ENCODE measurements at regions not wholly inside any gene's neighbourhood (a gene's known extent, or its start where the extent isn't known, plus 50 kb on each side); places are given as distances from the start of the nearest gene placed in this dataset.

DNA sequence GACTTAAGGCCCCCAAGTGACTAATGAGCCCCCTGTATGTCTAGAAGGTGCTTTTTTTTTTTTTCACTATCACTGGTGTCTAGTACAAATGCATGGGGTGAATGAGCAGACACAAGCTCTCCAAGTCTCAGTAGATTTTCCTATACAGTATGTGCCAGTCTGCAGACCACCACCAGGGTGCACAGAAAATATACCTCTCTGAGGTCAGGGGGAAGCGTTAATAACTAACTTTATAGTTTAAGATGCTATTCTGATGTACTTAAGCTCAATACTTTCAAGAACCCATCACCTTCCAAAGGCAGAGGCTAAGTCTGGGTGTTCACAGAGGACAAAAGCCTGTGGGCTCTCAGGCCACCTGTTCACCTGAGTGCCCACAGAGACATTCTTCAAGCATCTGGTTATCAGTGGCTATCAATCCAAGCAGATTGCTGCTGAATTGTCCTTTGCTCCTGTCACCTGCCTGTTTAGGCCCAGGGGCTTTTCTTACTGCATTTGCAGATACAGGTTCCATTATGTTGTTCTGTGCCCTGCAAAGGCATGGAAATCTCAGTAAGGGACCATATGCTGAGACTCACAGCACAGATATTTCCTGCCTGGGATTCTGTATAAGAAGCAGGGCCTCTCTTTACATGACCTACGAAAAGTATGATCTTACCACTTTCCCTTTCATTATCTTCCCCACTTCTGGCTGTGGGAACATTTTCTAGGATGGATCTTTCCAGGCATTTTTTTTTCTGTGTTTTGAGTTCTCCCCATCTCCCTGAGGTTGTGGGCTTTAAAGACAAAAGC, 534.6 kb downstream of the TNS1 start:
- DNase-seq = peak; percentile 26

DNA sequence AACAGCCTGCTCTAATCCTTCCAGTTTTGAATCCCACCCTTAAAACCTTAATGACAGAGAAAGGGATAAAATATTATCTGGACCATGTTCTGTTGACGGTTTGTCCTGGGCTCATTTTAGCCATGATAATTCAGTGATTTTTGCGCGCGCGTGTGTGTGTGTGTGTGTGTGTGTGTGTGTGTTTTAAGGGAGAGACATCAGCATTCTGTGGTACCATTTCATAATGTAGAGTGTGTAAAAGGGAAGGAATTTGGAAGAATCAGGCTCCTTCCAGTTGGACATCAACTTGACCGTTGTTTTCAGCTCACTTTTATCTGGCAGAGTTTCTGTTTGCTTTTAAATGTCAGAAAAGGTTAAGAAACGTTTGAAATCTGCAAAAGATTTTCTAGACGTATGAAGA, 535.5 kb downstream of the TNS1 start:
- DNase-seq = no peak

DNA sequence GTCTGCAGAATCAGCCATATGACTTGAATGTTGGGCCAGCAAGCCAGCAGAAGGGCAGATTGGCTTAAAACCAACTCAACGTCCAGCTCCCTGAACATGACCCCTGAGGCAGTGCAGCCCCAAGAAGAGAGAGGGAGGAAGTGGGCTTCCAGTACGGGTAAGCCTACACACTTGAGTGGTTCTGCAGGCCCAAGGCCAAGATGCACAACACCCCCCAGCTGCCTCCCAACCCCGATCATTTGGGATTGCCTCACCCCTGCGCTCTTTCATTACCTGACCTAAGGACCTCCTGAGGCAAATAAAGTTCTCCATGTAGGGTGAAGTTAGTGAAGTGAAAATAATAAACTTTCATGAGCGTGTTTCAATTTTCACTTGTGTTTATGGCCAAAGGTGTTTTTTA, 536.0 kb downstream of the TNS1 start:
- DNase-seq = no peak

DNA sequence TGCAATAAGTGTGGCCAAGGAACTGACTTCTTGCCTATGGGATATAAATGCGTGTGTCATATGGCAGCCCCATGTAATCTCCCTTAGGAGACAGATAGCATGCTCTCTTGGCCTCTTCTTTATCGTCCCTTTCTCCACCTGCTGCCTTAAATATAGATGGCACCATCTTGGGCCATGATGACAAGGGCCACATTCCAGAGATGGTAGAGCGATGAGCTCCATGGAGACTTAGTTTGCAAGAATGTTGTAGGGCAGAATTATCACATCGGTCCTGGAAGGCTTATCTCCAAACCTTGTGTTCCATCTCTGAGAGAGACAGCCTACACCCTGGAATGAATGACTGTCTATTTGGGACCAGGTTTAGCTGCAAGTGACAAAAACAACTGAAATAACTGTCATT, 536.7 kb downstream of the TNS1 start:
- no peak for DNase-seq

DNA sequence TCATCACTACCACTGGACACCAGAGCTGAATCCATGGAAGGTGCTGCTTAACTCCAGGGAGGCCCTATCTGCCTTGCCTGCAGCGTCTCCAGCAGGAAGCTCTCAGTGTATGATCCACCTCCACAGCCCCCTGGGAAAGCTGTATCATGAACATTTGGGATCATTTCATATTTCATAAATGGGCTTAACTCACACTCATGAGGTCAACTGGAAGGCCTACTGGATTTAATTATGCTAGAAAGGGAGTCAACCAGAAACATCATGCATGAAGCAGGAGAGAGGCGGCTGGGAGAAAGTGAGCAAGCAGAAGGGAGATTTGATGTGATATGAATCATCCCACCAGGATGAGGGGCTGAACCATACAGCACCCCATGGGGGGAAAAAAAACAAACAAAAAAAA, 537.7 kb downstream of the TNS1 start:
- DNase-seq = peak; percentile 81

DNA sequence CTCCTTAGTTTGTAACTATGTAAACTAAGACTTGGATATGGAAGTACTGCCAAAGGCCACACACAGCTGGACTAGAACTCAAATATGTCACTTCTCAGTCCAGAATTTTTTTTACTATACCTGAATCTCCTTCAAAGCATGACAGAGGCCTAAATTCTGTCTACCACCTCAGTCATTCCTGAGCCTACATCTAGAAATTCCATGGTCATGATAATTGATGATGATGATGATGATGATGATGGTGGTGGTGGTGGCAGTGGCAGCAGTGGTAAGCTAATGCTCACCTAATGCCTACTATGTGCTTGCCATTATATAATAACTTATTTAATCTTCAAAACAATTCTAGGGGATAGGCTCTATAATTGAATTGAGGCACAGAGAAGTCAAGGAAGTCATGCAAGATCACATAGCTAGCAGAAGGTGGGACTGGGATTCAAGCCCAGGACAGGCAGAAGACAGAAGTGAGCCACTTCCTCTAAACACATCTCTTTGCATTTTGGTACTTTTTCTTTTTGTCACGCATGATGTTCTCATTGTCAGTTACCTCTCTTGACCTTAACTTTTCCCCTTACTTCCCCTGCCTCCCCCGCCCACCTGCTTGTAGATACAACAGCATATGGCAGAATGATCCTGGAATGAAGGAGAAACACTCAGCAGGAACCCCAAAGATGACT, 539.3 kb downstream of the TNS1 start:
- no peak for DNase-seq

DNA sequence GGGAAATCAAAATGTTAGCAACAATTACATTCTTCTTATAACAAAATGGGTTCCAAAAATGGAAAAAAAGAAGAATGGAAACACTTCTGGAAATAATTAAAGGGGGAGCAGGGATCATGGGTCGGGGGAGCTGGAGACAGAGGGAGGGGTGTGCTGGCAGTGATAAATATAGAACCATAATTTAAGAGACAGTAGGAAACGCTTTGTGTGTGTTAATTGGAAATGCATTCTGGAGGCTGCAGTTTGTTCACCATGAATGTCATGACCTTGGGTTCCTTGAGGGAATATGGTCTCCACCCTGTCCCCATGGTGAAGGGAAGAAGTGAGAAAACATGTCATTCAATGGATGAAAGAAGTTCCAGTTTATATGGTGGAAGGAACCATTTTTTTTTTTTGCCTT, 540.7 kb downstream of the TNS1 start:
- peak; percentile 28 for DNase-seq

DNA sequence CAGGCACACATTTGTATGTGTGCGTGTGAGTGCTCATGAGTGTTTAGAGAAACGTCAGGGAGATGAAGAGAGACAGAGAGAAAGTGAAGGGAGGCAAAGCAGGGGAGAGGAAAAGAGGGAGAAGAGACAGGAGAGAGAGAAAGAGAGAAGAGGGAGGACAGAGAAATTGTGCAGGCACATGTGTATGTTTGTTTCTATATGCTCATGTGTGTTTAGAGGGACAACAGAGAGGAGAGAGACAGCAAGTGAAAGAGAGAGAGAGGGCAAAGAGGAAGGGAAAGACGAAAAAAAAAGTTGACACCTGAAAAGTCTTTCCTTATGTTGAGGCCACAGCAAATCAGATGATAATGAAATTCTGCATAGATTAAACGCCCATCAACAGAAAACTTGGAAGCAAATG, 541.1 kb downstream of the TNS1 start:
- no peak for DNase-seq

DNA sequence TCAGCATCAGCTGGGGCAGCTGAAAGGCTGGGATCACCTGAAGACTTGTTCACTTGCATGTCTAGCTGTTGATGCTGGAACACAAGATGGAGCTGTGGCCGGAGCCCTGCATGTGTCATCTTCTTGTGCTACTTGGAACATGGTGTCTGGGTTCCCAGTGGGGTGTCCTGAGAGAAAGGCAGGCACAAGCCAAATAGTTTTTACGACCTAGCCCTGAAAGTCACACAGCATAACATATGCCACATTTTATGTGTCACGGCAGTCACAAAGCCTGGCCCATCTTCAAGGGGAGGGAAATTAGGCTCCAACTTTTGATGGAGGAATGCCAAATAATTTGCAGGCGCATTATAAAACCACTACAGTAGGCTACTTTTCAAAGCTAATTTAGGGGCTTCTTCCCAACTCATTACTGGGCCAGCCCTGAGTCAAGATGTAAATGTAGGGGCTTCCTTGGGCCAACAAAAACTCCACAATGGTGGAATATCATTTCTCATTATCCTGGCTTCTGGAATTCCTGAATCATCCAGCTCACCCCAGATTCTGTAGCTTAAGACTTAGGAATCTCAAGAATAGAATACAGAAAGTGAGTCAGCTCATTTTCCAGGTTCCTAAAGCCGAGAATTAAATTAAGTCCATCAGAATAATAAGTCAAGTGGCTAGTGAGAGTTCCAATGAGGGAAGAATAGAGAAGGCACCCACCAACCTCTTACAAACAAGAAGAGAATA, 543.0 kb downstream of the TNS1 start:
- DNase-seq = peak; percentile 84

DNA sequence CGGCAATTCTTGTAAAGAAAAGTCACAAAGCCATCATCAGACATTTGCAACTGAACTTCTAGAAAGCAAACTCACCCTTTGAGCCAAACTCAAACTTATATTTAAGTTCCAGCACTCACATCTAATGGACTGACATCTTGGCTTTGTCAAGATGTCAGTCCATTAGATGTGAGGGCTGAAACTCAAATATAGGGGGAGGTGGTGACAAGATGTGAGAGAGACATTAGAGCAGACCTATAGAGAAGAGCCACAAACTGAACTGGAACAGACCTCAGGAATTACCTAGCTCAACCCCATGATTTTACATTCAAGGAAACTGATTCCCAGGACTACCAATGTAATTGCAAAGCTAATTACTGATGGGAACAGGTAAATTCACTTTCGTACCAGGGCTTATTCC, 543.8 kb downstream of the TNS1 start:
- DNase-seq = no peak

DNA sequence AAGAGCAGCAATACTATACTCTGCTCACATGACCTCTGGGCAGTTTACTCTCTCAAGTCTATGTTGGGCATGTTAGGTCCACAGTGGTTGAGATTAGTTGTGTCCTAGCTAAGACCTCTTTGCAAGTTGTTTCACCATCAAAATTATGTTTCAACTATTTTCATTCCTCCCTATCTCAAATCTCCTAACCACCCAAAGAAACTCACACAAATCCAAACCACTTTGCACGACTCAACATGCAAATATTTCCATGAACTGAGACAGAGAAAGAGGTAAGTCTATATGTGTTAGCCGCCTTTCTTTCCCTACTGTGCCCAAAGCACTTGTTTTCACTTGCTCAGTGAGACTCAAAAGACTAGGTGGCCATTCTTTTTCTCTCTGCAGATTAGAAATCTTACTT, 546.8 kb downstream of the TNS1 start:
- DNase-seq = peak; percentile 58

DNA sequence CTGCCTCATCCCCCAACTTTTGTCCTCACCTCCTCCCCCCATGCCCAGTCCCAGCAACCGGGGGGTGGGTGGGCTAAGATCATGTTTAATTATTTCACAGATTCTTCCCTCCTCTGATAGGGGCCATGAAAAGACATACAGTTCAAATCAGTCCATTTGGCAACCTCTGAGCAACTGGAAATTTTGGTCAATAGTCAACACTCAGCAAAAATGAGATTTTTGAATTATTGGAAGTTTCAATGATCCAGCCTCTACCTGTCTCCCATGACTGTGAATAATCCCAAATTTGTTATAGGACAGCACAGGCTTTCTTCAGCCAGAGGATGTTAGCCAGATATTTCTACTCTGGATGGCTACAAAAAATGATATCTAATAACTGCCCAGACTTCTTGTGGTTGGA, 549.9 kb downstream of the TNS1 start:
- no peak for DNase-seq

DNA sequence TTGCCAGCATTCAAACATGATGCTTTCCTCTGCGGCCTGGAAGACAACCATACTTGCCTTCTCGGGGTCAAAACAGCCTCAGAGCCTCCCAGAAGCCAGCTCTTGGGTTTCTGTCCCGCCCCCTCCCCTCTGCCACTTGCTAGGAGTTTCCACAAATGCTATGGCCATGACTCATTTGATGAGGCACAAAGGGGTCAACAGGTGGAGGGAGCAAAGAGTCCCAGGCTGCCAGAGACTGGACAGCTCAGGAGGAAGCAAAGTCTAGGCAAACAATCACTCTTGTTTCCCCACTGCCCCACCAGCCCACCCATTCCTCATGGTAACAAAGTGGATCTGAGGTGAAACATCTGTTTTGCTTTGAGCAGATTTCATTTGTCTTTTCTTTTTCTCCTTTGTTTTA, 551.1 kb downstream of the TNS1 start:
- DNase-seq = peak; percentile 29

DNA sequence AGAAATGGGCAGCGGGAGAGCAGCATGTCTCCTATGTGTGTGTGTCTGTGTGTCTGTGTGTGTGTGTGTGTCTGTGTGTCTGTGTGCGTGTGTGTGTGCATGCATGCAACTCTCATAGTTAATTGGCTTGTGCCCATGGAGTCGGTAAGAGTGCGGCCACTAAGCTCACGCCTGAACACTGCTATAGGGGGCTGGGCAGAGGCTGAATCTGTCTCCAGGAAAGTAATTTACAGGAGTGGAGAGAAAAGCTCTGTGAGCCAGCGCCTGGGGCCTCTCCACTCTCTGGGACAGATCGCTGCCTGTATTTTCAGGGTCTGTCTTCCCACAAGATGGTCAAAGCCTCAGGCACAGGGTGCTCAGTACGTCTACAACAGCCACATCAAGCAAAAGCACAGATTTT, 553.4 kb downstream of the TNS1 start:
- no peak for DNase-seq

DNA sequence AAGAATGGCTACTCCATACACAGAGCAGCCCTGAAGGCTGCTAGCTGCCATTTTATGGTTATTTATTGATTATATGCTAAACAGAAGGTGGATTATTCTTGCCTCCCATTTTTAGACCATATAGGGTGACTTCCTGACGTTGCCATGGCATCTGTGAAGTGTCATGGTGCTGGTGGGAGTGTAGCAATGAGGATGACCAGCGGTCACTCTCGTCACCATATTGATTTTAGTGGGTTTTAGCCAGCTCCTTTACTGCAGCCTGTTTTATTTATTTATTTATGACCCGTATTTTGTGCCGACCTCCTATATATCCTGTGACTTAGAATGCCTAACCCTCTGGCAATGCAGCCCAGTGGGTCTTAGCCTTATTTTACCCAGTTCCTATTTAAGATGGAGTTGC, 553.9 kb downstream of the TNS1 start:
- no peak for DNase-seq

DNA sequence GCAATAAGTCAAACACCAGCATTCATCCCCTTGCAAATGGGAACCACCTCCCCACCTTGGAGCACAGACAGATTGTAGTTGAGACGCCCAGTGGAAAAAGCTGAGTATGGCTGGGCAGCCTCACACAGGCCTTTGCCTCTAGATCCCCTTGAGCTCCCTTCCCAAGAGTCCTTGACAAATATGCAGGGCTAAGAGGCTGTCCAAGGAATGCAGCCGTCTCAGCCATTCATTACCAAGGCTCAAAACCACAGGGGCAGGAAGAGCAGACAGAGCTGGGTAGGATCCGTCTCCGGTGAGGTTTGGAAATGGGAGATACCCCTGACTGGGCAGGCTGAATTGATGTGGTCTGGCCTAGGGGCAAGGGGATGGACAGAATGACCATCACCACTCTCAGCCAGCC, 557.1 kb downstream of the TNS1 start:
- DNase-seq = peak; percentile 25

DNA sequence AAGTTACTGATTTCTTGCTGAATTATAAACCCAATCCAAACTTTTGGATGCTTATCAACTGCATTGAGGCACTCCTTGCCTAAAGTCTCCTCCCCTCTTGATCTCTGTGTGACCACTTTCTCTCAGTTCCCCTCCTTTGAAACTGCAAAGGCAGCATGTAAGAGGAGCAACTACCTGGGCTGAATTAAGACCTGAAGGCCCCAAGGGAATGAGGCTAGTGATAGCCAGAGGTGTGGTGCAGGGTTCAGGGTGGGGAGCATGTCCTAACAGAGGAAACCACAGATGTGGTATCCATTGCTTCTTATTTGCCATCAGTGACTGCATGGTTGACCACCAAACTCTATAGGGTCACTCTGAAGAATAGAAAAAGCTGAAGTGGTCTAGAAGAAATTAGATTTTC, 557.9 kb downstream of the TNS1 start:
- DNase-seq = no peak

DNA sequence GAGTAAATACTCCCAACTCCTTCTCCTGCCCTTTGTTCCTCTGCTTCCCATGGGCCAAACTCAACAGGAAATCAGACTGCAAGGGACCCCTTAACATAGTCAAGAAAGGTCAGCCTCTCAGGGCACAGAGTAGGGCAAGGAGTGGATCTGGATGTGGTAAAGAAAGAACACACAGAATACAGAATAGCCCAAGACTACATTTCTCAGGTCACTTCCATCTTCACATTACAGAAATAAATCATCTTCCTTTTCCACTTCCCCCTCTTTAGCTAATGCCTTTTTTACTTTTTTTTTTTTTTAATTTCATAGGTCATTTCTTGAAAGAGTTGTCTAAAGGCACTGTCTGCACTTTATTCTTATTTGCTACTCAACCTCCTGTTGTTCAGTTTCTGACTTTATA, 558.3 kb downstream of the TNS1 start:
- DNase-seq = no peak

DNA sequence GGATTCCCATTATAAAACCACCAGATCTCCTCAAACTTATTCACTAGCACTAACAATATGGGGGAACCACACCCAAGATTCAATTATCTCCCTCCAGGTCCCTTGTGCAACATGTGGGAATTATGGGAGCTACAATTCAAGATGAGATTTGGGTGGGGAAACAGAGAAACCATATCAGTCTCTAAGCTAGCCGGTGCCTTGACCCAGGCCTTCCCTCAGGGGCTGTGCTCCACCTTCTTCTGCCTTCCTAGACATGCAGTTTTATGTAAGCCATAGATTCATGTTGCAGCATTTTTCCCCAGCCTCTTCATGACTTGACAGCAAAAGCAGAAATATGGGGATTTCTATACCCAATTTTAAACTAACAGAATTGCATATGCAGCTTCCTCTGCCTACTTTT, 559.2 kb downstream of the TNS1 start:
- no peak for DNase-seq

DNA sequence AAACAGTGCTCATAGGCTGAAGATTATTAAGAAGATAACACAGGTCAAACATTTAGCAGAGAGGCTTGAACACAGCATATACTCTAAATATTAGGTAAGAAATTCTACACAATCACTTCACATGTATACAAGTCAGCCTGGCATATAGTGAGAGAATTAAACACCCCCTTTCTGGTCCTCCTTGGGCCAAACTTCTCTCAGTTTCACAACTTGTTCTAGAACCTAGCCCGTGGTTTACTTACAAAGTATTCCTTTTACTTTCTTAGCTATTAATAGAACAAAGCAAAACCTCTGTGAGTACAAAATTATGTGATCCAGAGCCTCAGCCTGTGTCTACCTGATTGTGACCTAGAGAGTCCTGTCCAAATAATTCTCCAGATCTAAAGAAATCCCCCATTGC, 562.8 kb downstream of the TNS1 start:
- DNase-seq = no peak

DNA sequence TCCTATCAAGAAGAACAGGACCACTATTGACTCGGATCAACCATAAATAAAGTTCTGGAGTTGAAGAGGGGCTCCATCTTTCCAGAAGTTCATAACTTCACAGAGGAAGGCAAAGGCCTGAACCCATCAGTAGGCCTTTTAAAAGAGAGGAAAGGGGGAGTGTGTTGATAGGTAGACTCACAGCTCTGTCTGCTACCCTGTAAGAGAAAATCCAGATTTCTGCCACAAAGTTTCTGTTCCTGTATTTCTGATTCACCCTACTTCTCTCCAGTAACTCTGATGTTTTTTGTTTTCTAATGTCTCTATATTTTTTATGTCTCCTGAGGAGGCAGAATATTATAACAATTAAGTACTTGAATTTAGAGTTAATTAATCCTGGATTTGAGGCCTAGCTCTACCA, 564.0 kb downstream of the TNS1 start:
- no peak for DNase-seq

DNA sequence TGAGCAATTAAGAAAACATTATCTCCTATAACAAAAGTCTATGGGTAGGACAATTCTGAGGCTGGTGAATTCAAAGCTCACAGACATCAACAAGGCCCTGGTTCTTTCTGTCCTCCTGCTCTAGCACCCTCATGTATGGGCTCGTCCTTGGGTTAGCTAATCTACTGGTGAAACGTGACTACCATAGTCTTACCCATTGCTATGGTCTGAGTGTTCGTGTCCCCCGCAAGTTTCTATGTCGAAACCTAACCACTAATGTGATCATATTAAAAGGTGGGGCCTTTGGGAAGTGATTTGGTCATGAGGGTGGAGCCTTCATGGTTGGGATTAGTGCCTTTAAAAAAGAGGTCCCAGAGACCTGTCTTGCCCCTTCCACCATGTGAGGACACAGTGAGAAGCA, 564.7 kb downstream of the TNS1 start:
- DNase-seq = no peak

DNA sequence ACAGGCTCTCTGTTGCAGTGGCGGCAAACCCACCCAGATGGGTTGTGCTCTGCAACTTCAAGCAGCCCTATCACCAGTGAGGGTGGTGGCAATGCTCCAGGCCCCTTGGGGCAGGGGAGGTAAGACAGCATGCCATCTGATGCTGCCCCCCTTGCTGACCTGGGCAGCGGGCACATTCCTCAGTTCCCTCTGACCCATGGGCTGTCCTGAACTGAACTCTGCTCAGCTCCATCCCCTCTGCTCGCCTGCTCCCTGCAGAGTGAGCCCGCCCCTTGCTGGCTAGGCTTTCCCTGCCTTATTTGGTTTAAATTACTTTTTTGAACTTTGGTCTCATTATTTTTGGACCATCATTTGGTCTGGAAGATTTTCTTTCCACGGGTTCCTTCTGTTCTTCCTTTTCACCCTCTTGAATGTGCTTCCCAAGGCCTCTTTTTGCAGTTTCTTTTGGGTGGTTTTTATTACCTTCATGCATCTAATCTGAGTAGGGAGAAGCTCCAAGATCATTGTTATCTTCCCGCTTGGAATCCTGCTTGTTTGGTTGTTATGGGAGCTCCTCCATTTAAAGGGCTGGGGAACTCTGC, 565.4 kb downstream of the TNS1 start:
- DNase-seq = no peak

DNA sequence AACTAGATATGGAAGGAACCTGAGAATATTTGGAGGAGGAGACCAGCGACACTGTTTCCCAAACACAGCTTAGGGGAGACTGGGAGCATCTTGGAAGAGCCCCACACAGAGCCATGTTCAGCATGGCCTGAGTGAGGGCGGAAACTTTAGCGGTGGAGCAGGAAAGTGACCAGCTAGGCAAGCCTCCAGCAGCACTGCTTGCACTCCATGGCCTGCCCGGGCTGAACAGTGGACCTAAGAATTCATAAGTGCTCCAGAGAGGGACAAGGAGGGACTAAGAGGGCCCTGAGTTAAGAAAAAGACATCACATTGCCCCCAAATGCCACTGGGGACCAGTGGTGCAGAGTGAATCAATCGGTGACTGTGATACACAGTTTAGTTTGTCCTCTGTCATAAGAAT, 566.4 kb downstream of the TNS1 start:
- no peak for DNase-seq

All from fibroblast of skin of right quadriceps (primary cell).